Natural killer cell (primary cell): ENCODE measurements at regions not wholly inside any gene's neighbourhood (a gene's known extent, or its start where the extent isn't known, plus 50 kb on each side); places are given as distances from the start of the nearest gene placed in this dataset.

ENCODE experiments used
- ATAC-seq, 3 donors: fragments of 150-1000 bp in 2 of 3; fragments of 200-7000 bp in 1 of 3; cut with Tn5 transposase; 1 replicate in 1 of 3; 2 replicates in 2 of 3; pipeline ENCODE4 v1.10.0; 2021; ENCODE audit warnings: mild to moderate bottlenecking in 2 of 3, moderate library complexity in 2 of 3
- DNase-seq, 2 donors: peaks; one replicate each; pipeline versions ENCODE4 v3.0.0 to v3.0.0-alpha.2; 2013 to 2021; ENCODE audit warnings: mixed read lengths in 1 of 2
- H3K27ac ChIP-seq: one replicate; pipeline ENCODE4 v1.5.1; 2013; ENCODE audit warnings: mild to moderate bottlenecking, low read length
- H3K27me3 ChIP-seq: one replicate; pipeline ENCODE4 v1.6.1; 2013; ENCODE audit warnings: low read length; ENCODE audit not compliant: control insufficient read depth, insufficient read depth
- H3K36me3 ChIP-seq: one replicate; pipeline ENCODE4 v1.6.1; 2013; ENCODE audit warnings: low read length; ENCODE audit not compliant: control insufficient read depth, insufficient read depth
- H3K4me1 ChIP-seq: one replicate; pipeline ENCODE4 v1.6.1; 2013; ENCODE audit warnings: low read length; ENCODE audit not compliant: control insufficient read depth, insufficient read depth
- H3K4me3 ChIP-seq: one replicate; pipeline ENCODE4 v1.5.1; 2013; ENCODE audit warnings: low read length
- H3K9me3 ChIP-seq: one replicate; pipeline ENCODE4 v1.6.1; 2013; ENCODE audit warnings: low read length; ENCODE audit not compliant: control insufficient read depth, insufficient read depth
- H3K27ac Mint-ChIP-seq, 2 donors: one replicate each; pipeline ENCODE4 v1.8.0; 2022; ENCODE audit warnings: mild to moderate bottlenecking in 2 of 2, mixed read lengths in 2 of 2, moderate library complexity in 1 of 2
- H3K27me3 Mint-ChIP-seq, 2 donors: one replicate each; pipeline ENCODE4 v1.8.0; 2022; ENCODE audit warnings: low read depth in 2 of 2, mixed read lengths in 2 of 2
- H3K36me3 Mint-ChIP-seq: one replicate; pipeline ENCODE4 v1.8.0; 2022; ENCODE audit warnings: mixed read lengths
- H3K4me1 Mint-ChIP-seq, 2 donors: one replicate each; pipeline ENCODE4 v1.8.0; 2022; ENCODE audit warnings: mixed read lengths in 2 of 2
- H3K4me3 Mint-ChIP-seq: one replicate; pipeline ENCODE4 v1.8.0; 2022; ENCODE audit warnings: mild to moderate bottlenecking, moderate library complexity, mixed read lengths
- H3K9me3 Mint-ChIP-seq, 2 donors: one replicate each; pipeline ENCODE4 v1.8.0; 2022; ENCODE audit warnings: mixed read lengths in 2 of 2
- WGBS: methylation state at CpG from one replicate; pipeline ENCODE4 v1.1.7; 2013; ENCODE audit warnings: missing lambda C conversion rate; ENCODE audit not compliant: insufficient coverage; 5-methylcytosine and 5-hydroxymethylcytosine counted together
- intact Hi-C: fragments of 100-400 bp; cut with micrococcal nuclease; formaldehyde crosslinking; loops from one replicate; pipeline ENCODE4 v1.14.2; 2022
- TF ChIP-seq, protein P1 (sequence below): fragments of 200-600 bp; IDR thresholded peaks from one replicate; pipeline ENCODE4 v1.8.0; 2022; ENCODE audit warnings: antibody characterized with exemption

DNA sequence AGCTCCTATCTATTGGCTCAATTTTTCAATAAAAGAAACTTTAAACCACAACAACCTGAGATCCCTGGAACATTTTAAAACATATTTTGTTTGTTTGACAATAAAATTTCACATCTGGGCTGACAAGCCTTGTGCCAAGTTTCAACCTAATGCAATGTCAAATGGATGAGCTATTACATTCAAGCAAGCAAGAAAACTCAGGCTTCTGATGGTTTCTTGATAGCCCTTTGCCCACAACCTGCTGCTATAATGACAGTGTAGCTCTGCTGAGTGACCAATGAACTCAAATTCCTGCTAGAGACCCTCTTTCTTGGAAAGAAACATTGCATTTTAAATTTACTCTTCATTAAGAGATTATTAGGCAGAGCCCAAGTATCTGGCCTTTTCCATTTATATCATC is 472.9 kb downstream of the ARHGEF28 start:
- no peak for DNase-seq
- ATAC-seq = no peak
- no peaks in the 10 kb centered on the region for H3K9me3 ChIP-seq
- no peaks in the 10 kb centered on the region for H3K36me3 ChIP-seq
- H3K27me3 ChIP-seq = no peaks in the 10 kb centered on the region
- no peak overlapping the region for H3K4me3 ChIP-seq
- H3K4me1 ChIP-seq = no peaks in the 10 kb centered on the region
- Mint-ChIP-seq H3K27me3 (peaks cover 5 to 14% of the 10 kb centered on the region in 2 donors), H3K27ac (no peak overlapping the region), H3K4me1 (peaks cover 0 to 4% of the 10 kb centered on the region in 2 donors), H3K36me3 (no peaks in the 10 kb centered on the region), H3K9me3 (peaks cover 0 to 2% of the 10 kb centered on the region in 2 donors), H3K4me3 (no peak overlapping the region)
- no peak overlapping the region for H3K27ac ChIP-seq
- intact Hi-C loops = no loop called here
- TF ChIP-seq, protein P1, sequence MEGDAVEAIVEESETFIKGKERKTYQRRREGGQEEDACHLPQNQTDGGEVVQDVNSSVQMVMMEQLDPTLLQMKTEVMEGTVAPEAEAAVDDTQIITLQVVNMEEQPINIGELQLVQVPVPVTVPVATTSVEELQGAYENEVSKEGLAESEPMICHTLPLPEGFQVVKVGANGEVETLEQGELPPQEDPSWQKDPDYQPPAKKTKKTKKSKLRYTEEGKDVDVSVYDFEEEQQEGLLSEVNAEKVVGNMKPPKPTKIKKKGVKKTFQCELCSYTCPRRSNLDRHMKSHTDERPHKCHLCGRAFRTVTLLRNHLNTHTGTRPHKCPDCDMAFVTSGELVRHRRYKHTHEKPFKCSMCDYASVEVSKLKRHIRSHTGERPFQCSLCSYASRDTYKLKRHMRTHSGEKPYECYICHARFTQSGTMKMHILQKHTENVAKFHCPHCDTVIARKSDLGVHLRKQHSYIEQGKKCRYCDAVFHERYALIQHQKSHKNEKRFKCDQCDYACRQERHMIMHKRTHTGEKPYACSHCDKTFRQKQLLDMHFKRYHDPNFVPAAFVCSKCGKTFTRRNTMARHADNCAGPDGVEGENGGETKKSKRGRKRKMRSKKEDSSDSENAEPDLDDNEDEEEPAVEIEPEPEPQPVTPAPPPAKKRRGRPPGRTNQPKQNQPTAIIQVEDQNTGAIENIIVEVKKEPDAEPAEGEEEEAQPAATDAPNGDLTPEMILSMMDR = no peak

DNA sequence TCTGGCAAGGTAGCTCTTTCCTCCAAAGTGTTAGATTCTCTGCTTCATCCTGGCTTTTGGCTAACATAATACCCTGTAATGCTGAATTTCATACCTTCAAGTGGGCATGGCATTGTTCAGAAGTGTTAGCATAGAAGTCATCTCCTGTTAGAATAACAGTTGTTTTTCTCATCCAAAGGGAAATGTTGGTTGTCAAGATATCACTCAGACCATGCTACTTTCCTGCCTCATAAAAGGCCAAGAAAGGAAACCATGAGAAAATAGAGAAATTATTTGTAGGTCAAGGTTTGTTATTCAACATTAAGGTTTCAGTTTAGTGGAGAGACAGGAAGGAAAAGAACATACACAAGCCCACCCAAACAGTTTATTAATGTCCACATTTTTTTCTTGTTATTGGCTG is 472.5 kb downstream of the ARHGEF28 start:
- H3K4me1 ChIP-seq = no peaks in the 10 kb centered on the region
- peaks cover 6 to 10% of the 10 kb centered on the region in 2 donors for H3K27me3 Mint-ChIP-seq
- H3K36me3 Mint-ChIP-seq = no peaks in the 10 kb centered on the region
- no peak overlapping the region for H3K4me3 Mint-ChIP-seq
- H3K9me3 ChIP-seq = no peaks in the 10 kb centered on the region
- H3K27ac ChIP-seq = no peak overlapping the region
- no peak for ATAC-seq
- DNase-seq = no peak
- no peaks in the 10 kb centered on the region for H3K27me3 ChIP-seq
- peaks cover 0 to 2% of the 10 kb centered on the region in 2 donors for H3K9me3 Mint-ChIP-seq
- H3K4me1 Mint-ChIP-seq = peaks cover 0 to 1% of the 10 kb centered on the region in 2 donors
- no peak overlapping the region for H3K27ac Mint-ChIP-seq
- no peaks in the 10 kb centered on the region for H3K36me3 ChIP-seq
- TF ChIP-seq, protein P1 = no peak
- H3K4me3 ChIP-seq = no peak overlapping the region
- intact Hi-C loops = no loop called here

DNA sequence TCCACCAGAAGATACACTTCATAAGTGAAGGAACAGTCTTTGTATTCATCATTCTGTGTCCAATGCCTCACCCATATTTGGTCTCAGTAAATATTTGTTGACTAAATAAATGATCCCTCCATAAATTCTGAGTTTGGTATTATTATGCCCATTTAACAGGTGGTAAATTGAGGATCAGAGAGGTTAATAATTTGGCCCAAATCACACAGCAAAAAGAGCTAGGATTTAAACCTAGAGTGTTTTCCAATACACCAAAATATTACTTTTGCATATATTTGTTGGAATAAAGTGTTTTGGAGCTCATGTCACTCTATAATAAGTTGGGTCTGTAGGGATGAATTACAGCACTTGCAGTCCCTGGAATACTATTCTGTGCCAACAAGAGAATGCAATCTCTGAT is 470.3 kb downstream of the ARHGEF28 start:
- Histone ChIP-seq H3K4me3 (no peak overlapping the region), H3K27ac (no peak overlapping the region), H3K36me3 (no peaks in the 10 kb centered on the region), H3K9me3 (no peaks in the 10 kb centered on the region), H3K4me1 (no peaks in the 10 kb centered on the region), H3K27me3 (no peaks in the 10 kb centered on the region)
- H3K4me3 Mint-ChIP-seq = no peak overlapping the region
- TF ChIP-seq, protein P1 = no peak
- peaks cover 0 to 2% of the 10 kb centered on the region in 2 donors for H3K9me3 Mint-ChIP-seq
- DNase-seq = no peak
- intact Hi-C loops = no loop called here
- H3K27ac Mint-ChIP-seq = no peak overlapping the region
- H3K4me1 Mint-ChIP-seq = no peaks in the 10 kb centered on the region
- H3K27me3 Mint-ChIP-seq = peaks cover 6 to 8% of the 10 kb centered on the region in 2 donors
- no peaks in the 10 kb centered on the region for H3K36me3 Mint-ChIP-seq
- ATAC-seq = no peak

DNA sequence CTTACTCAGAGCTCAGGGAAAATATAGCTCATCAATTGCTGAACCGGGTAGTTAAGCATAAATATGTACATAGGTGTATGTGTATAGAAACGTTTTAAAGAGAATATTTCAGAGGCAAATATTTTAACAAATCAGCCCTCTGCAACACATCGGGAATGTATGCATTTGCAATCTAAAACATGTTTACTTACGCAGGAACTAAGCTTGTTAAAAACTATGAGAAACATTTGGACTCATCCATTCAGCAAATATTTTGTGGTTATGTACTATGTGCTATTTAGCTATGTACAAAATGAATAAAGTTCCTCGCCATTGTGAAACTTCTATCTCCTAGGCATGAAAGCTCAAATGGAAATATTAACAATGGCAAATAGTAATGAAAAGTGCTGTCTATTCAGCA is 469.9 kb downstream of the ARHGEF28 start:
- Mint-ChIP-seq H3K27ac (no peak overlapping the region), H3K36me3 (no peaks in the 10 kb centered on the region), H3K9me3 (peaks cover 0 to 2% of the 10 kb centered on the region in 2 donors), H3K27me3 (peaks cover 1 to 8% of the 10 kb centered on the region in 2 donors), H3K4me1 (no peaks in the 10 kb centered on the region), H3K4me3 (no peak overlapping the region)
- DNase-seq (no peak), ATAC-seq (no peak)
- 100% methylated on average over 1 of the region's 5 CpGs for WGBS
- Histone ChIP-seq H3K27me3 (no peaks in the 10 kb centered on the region), H3K27ac (no peak overlapping the region), H3K4me3 (no peak overlapping the region), H3K9me3 (no peaks in the 10 kb centered on the region), H3K36me3 (no peaks in the 10 kb centered on the region), H3K4me1 (no peaks in the 10 kb centered on the region)
- intact Hi-C loops = no loop called here
- TF ChIP-seq, protein P1 = no peak
